NCI-H748 (cell line): ENCODE measurements at regions not wholly inside any gene's neighbourhood (a gene's known extent, or its start where the extent isn't known, plus 50 kb on each side); places are given as distances from the start of the nearest gene placed in this dataset.
"Not testable (repeated sequence)": the region's sequence is repeated elsewhere in the genome, so short reads cannot be mapped to it uniquely, and the experiment has no call there.

ENCODE experiments used
- DNase-seq: peaks from one replicate; lab custom pipeline; 2025; ENCODE audit not compliant: unreplicated experiment; lab: John Stamatoyannopoulos, UW

- no peak for DNase-seq
Measured at GRCh38 chr1:58257003-58257402, 289.5 kb downstream of the OMA1 start.

GRCh38 chr1:58256546-58256945, 290.0 kb downstream of the OMA1 start:
- no peak for DNase-seq

GRCh38 chr1:58256041-58256440, 290.5 kb downstream of the OMA1 start:
- peak; percentile 67 for DNase-seq

DNA sequence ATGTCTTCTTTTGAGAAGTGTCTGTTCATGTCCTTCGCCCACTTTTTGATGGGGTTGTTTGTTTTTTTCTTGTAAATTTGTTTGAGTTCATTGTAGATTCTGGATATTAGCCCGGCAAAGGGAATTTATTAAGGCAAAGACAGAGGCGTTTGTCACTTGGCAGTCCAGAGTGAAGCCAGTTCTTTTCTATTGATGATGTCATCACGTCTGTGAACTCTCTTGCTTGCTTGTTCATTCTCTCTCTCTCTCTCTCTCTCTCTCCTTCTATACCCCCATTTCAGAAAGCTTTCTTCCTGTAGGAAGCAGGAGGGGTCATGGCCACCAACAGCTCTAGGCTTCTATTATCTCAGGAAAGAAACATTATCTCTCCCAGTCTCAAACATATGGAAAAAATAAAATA, 291.3 kb downstream of the OMA1 start:
- DNase-seq = no peak

GRCh38 chr1:58251430-58252073, 295.0 kb downstream of the OMA1 start:
- DNase-seq = peak; percentile 40

GRCh38 chr1:58250587-58250948, 296.0 kb downstream of the OMA1 start:
- no peak for DNase-seq

DNA sequence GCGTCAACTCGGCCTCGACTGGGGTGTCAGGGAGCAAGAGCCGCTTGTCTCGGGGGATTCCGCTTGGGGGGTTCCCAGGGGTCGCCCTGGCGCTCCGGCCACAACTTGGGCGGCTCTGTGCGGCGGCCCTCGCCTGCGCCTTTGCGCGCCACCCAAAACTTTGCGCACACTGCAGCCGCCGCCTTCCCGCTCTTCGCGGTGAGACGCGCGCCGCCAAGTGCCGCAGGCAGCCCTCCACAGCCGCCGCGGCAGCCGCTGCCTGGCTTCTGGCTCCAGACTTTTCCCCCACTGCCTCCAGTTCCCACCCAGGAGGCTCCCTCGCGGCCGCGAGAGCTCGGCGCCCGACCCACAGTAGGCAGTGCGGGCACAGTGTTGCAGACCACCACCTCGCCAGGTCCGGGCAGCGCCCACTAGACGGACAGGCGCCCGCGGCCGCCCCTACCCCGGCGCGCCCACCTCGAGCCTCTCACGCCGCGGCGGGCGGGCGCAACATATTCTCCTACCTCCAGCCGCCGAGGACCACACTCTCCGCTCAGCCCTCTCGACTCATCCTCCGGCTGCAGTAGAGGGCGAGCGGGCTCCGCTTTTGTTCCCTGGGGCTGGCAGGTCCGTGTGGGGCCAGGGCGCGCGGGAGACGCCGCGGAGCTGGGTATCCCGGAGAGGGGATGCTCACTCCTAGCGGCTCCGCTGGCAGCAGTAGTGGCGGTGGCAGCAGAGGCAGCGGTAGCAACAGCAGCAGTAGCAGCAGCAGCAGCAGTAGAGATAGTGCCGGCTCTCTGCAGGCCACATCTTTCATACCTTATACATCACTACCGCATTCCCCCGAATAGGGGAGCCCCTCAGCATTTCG, 296.6 kb downstream of the OMA1 start:
- peak; percentile 86 for DNase-seq

DNA sequence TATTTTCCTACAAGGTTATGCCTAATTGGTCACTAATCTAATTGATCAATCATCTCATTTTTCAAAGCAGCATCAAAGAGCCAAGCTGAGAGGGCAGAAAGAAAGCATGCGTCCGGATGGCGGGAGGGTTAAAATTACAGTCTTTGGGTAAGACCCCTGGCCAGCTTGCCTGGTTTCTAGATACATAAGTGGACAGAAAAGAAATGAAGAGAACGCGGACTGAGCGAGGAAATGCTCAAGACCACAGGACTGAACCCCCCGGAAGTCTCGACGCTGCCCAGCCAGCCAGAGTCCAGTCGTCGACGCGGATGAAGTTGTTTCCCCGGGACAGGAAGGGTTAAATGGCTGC, 297.2 kb downstream of the OMA1 start:
- peak; percentile 53 for DNase-seq

DNA sequence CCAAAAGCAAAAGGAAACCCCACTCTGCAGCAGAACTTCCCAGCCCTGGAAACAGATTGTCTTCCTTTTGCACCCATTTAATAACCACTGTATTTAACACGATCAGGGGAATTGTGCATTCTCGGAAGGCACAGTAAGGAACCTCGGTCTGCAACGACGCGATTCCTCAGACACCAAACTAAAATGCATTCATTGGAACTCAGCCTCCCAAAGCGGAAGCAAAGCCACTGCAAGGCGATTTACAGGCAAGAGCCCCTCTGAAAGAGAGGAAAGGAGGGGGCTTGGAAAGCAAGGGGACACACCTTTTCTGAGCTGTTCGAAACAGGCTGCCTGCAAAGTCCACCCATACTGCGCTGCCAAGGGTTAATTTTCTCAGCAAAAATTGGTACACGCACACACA, 297.7 kb downstream of the OMA1 start:
- DNase-seq = peak; percentile 28

GRCh38 chr1:58248072-58248471, 298.5 kb downstream of the OMA1 start:
- no peak for DNase-seq

- DNase-seq = no peak
Measured at GRCh38 chr1:58246549-58246948, 300.0 kb downstream of the OMA1 start.

DNA sequence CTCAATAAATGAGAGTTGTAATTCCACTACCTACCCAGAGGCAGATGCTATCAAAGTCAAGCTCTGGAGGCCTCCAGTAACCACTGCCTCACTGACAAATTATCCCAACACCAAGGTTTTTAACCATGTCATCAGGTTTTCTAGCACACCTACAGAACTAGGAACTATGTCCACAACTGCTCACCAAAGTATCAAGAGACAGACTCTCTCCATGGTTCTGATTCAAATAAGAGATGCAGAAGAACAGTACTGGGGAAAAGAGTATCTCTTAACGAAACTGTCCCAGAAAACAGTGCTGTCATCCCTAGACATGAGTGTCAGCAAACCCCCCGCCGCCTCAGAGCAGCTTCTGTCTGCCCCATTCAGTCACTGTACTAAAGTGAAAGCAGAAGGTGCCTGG, 301.7 kb downstream of the OMA1 start:
- no peak for DNase-seq

DNA sequence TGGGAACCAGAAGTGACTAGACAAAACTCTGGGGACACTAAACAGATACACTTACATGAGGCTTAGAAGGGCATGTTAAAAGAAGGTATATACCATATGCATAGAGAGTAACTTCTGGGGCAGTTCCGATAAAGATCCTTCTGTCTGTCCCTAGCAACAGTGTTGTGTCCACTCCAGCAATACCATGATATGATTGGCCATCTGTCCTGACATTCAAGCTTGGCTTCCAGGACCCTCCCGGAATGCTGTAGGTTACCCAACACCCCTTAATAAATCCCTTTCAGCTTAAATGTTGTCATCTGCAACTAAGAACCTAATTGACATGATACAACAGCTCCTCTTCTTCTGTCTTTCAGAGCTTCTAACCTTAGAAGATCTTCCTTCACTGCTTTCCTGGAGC, 307.7 kb downstream of the OMA1 start:
- no peak for DNase-seq

GRCh38 chr1:58233729-58234128, 312.8 kb downstream of the OMA1 start:
- no peak for DNase-seq

- no peak for DNase-seq
Measured at GRCh38 chr1:58231204-58231603, 315.3 kb downstream of the OMA1 start.

- DNase-seq = no peak
Measured at GRCh38 chr1:58227604-58228003, 318.9 kb downstream of the OMA1 start.

- DNase-seq = no peak
Measured at GRCh38 chr1:58223522-58223921, 323.0 kb downstream of the OMA1 start.

DNA sequence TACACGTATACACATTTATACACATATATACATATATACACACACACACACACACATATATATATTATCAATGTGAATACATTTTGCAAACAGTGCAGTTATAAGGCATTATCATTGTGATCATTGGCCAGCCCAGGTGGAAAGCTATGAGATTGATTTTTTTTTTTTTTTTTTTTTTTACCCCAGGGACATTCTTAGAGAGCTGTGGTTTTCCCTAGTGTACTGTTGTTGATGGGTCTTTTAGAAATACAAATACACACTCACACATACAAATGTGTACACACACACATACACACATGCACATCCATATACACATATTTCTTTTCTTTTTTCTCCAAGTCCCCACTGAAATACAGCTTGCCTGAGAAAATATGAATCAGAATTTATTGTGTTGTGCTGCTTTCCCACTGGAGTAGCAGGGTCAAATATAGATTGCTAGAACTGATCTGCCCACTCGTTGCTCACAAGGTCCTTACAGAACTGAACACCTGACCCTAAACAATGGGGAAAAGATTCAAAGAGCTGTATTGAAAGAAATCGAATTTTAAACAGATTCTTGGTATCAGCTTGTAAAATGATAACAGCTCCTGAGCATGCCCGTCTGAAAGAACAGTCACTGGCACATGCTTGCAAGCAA, 325.6 kb downstream of the OMA1 start:
- DNase-seq = no peak

GRCh38 chr1:58216169-58216568, 330.4 kb downstream of the OMA1 start:
- not testable (repeated sequence) for DNase-seq

DNA sequence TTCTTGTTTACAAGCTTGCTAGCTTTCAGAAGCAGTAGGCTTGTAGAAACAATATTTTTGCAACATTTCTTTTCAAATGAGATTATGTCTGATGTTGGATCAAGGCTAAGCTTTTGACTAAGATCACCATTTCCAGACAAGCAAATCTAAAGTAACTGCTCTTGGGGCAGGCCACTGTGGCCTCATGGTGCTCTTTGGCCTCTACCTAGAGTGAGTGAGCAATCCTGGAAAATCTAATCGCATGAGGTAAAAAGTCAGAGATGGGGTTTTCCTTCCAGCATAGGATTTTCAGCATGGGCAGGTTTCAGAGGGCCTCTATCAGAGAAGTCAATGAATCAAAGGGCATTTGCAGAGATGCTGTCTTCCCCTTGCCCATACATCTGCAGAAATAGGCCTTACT, 331.9 kb downstream of the OMA1 start:
- no peak for DNase-seq

DNA sequence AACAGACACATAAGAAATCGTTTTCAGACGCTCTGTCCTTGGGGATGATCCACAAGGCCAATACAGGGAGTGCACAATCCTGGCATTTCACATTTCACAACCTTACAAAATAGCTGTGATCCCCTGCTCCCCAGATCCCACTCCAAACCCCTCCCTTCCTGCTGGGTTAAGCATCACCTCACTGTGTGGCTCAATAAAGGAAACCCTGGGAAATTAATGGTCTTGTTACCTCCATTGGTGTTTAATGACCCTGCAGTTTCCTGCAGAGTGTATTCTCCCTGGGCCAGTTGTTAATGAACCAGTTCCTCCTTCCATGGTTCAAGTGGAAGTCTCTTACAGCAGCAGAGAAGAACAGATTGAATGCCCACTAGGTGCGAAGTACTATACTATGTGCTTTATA, 334.7 kb downstream of the OMA1 start:
- peak; percentile 3 for DNase-seq

DNA sequence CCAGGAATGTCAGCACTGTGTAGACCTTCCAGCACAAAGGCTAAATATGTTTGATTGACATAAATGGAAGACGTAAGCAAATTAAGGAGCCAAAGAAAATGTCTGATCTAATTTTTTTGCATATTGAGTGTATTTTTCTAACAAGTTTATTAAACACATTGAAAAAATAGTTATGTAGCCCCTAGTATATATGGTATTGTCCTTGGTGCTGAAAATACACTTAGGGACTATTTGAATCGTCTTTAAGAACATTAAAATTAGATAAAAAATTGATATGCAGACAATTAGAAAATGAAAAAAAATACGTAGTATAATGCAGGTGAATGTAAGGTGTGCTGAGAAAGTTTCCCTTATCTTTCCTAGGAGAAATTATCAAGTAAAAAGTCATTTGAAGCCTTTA, 337.0 kb downstream of the OMA1 start:
- DNase-seq = no peak
